HG02884 (cell line): ENCODE measurements at regions not wholly inside any gene's neighbourhood (a gene's known extent, or its start where the extent isn't known, plus 50 kb on each side); places are given as distances from the start of the nearest gene placed in this dataset.

Experiments used
- ATAC-seq: cut with Tn5 transposase; IDR thresholded peaks from one replicate; pipeline ENCODE4 v1.9.1; 2021; ENCODE audit warnings: mild to moderate bottlenecking, moderate library complexity; ENCODE audit not compliant: unreplicated experiment

GRCh38 chr3:28087591-28087990 is 153.8 kb upstream of the CMC1 start:
- ATAC-seq = no peak

- no peak for ATAC-seq
Measured at GRCh38 chr3:28088811-28089526, 152.4 kb upstream of the CMC1 start.

- no peak for ATAC-seq
Measured at GRCh38 chr3:28089527-28089897, 151.9 kb upstream of the CMC1 start.

GRCh38 chr3:28099296-28099695 is 142.1 kb upstream of the CMC1 start:
- ATAC-seq = no peak

- ATAC-seq = no peak
Measured at GRCh38 chr3:28101705-28102104, 139.7 kb upstream of the CMC1 start.

GRCh38 chr3:28103861-28104260 is 137.6 kb upstream of the CMC1 start:
- no peak for ATAC-seq

- no peak for ATAC-seq
Measured at GRCh38 chr3:28104896-28105534, 136.4 kb upstream of the CMC1 start.

- ATAC-seq = no peak
Measured at GRCh38 chr3:28109829-28110228, 131.6 kb upstream of the CMC1 start.

- ATAC-seq = no peak
Measured at GRCh38 chr3:28110869-28111268, 130.6 kb upstream of the CMC1 start.

- no peak for ATAC-seq
Measured at GRCh38 chr3:28114893-28115292, 126.5 kb upstream of the CMC1 start.

GRCh38 chr3:28115316-28115715 is 126.1 kb upstream of the CMC1 start:
- ATAC-seq = no peak

GRCh38 chr3:28117598-28117997 is 123.8 kb upstream of the CMC1 start:
- no peak for ATAC-seq

GRCh38 chr3:28118087-28118486 is 123.3 kb upstream of the CMC1 start:
- no peak for ATAC-seq

- no peak for ATAC-seq
Measured at GRCh38 chr3:28122227-28122626, 119.2 kb upstream of the CMC1 start.

- ATAC-seq = no peak
Measured at GRCh38 chr3:28124882-28125281, 116.5 kb upstream of the CMC1 start.

- ATAC-seq = no peak
Measured at GRCh38 chr3:28125342-28125741, 116.1 kb upstream of the CMC1 start.

- ATAC-seq = no peak
Measured at GRCh38 chr3:28130836-28131235, 110.6 kb upstream of the CMC1 start.

GRCh38 chr3:28132941-28133340 is 108.5 kb upstream of the CMC1 start:
- ATAC-seq = no peak

- no peak for ATAC-seq
Measured at GRCh38 chr3:28134198-28134597, 107.2 kb upstream of the CMC1 start.

GRCh38 chr3:28134792-28135375 is 106.5 kb upstream of the CMC1 start:
- no peak for ATAC-seq

GRCh38 chr3:28136607-28137216 is 104.7 kb upstream of the CMC1 start:
- no peak for ATAC-seq

GRCh38 chr3:28138043-28138610 is 103.3 kb upstream of the CMC1 start:
- no peak for ATAC-seq
